SK-MEL-5 (cell line): ENCODE measurements at regions not wholly inside any gene's neighbourhood (a gene's known extent, or its start where the extent isn't known, plus 50 kb on each side); places are given as distances from the start of the nearest gene placed in this dataset.
"Not testable (repeated sequence)": the region's sequence is repeated elsewhere in the genome, so short reads cannot be mapped to it uniquely, and the experiment has no call there.

Experiments used
- DNase-seq: peaks from one replicate; pipeline ENCODE4 v3.0.0-alpha.2; 2016; ENCODE audit warnings: low read depth, low spot score
- in situ Hi-C: cut with HindIII; loops from 2 replicates; pipeline ENCODE4 v1.10.0; 2016; ENCODE audit warnings: low sequenced_read_pairs, high pct_unique_total_duplicates, low pct_unique_long_range_greater_than_20kb

DNA sequence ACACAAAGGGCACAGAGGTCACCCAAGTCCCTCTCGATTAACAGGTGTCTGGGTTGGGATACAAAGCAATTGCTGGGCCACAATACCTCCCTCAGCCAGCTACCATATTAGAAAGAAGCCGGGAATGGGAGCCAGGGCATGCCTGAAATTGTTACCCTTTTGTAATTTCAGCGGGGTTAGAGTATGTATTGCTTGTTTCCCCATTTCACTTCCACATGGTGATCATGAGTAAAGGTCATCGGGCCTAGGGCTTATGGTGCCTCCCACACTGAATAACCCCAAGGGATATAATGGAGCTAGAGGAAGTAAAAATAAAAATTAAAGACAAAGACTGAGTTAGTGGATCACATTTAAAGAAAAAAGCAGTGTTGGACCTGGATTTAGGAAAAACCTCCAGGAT, 437.2 kb upstream of the KLHL29 start:
- in situ Hi-C loops, result no loop called here
- no peak for DNase-seq

GRCh38 chr2:22950431-22950830, 434.5 kb upstream of the KLHL29 start:
- DNase-seq, result no peak
- in situ Hi-C loops, result no loop called here

GRCh38 chr2:22952656-22953225, 432.2 kb upstream of the KLHL29 start:
- in situ Hi-C loops, result no loop called here
- DNase-seq, result no peak

GRCh38 chr2:22957446-22957845, 427.5 kb upstream of the KLHL29 start:
- DNase-seq, result no peak
- in situ Hi-C loops, result no loop called here

GRCh38 chr2:22958308-22958707, 426.7 kb upstream of the KLHL29 start:
- DNase-seq, result no peak
- in situ Hi-C loops, result no loop called here

DNA sequence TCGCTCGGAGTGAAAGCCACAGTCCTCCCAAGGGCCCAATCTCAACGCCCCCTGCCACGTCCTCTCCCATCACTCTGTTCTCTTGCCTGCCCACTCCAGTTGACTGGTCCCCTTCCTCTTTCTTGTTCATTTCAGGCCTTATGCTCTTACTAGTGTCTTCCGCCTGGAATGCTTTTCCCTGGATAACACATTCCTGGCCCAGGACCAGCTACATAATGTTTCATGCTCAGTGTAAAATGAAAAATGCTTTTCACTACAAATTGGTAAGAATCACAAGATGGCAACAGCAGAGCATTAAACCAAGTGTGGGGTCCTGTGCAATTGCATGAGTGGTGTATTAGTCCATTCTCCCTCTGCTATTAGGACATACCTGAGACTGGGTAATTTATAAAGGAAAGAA, 417.2 kb upstream of the KLHL29 start:
- no peak for DNase-seq
- in situ Hi-C loops, result no loop called here

- no peak for DNase-seq
- in situ Hi-C loops, result no loop called here
Measured at GRCh38 chr2:22970284-22970975, 414.5 kb upstream of the KLHL29 start.

- DNase-seq, result no peak
- in situ Hi-C loops, result no loop called here
Measured at GRCh38 chr2:22970991-22971390, 414.0 kb upstream of the KLHL29 start.

- DNase-seq, result no peak
- in situ Hi-C loops, result no loop called here
Measured at GRCh38 chr2:22981785-22982184, 403.2 kb upstream of the KLHL29 start.

GRCh38 chr2:22984152-22984551, 400.8 kb upstream of the KLHL29 start:
- DNase-seq, in situ Hi-C loops: not testable (repeated sequence)

DNA sequence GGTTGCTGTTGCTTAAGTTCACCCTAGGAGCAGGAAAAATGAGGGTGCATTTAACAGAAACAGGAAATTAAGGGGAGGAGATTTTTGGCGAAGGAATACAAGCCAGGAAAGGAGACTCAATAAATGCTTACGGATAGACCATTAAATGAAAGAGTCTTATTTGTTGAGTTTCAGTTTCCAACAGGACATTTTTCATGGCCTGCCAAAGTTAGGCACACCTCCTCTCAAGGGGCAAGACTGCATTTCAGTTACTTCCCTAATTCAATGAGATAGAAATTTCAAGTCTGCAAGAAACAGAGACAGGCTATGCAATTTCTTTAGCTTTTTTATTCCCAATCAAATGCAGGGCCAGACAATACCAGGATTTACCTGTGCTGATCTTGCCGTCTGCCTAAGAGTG, 394.7 kb upstream of the KLHL29 start:
- no peak for DNase-seq
- in situ Hi-C loops, result no loop called here

GRCh38 chr2:22991844-22992243, 393.1 kb upstream of the KLHL29 start:
- in situ Hi-C loops, result no loop called here
- DNase-seq, result no peak

GRCh38 chr2:22992441-22992840, 392.5 kb upstream of the KLHL29 start:
- no peak for DNase-seq
- in situ Hi-C loops, result no loop called here

GRCh38 chr2:22993250-22993649, 391.7 kb upstream of the KLHL29 start:
- in situ Hi-C loops, result no loop called here
- DNase-seq, result no peak

- in situ Hi-C loops, result no loop called here
- DNase-seq, result no peak
Measured at GRCh38 chr2:22995576-22995975, 389.4 kb upstream of the KLHL29 start.

- DNase-seq, result no peak
- in situ Hi-C loops, result no loop called here
Measured at GRCh38 chr2:22996911-22997310, 388.1 kb upstream of the KLHL29 start.

DNA sequence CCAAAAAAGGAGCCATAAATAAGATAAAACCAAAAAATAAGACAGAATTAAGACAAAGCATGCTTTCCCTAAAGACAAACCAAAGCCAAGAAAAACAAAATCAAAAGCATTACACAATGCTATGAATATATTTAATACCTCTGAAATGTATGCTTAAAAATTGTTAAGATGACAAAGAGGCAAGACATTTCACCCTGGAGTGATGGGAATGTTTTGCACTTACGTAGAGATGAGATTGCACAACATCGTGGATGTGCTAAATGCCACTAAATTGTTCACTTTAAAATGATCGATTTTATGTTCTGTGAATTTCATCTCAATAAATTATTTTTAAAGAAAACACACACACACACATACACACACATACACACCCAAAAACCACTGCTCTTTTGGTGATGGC, 386.6 kb upstream of the KLHL29 start:
- in situ Hi-C loops, result no loop called here
- no peak for DNase-seq

GRCh38 chr2:22999951-23000350, 385.0 kb upstream of the KLHL29 start:
- in situ Hi-C loops, result no loop called here
- DNase-seq, result no peak

- in situ Hi-C loops, result no loop called here
- DNase-seq, result peak; percentile 55
Measured at GRCh38 chr2:23002234-23002633, 382.7 kb upstream of the KLHL29 start.

DNA sequence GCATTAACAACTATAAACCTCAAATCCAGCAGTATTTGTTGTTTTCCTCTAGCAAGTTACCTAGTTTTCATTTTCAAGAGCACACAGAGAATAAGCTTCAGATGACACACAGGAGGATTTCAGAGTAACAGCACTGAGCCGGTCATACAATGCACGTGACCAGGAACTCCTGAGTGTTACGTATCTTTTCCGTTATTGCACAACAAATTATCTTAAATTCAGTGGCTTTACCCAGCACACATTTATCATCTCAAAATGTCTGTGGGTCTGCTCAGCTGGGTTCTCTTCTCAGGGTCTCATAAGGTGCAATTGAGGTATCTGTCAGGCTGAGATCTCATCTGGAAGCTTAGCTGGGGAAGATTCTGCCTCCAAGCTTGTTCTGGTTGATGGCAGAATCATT, 379.5 kb upstream of the KLHL29 start:
- in situ Hi-C loops, result no loop called here
- DNase-seq, result no peak
